ENCODE measurements at regions not wholly inside any gene's neighbourhood (a gene's known extent, or its start where the extent isn't known, plus 50 kb on each side); places are given as distances from the start of the nearest gene placed in this dataset.

DNA sequence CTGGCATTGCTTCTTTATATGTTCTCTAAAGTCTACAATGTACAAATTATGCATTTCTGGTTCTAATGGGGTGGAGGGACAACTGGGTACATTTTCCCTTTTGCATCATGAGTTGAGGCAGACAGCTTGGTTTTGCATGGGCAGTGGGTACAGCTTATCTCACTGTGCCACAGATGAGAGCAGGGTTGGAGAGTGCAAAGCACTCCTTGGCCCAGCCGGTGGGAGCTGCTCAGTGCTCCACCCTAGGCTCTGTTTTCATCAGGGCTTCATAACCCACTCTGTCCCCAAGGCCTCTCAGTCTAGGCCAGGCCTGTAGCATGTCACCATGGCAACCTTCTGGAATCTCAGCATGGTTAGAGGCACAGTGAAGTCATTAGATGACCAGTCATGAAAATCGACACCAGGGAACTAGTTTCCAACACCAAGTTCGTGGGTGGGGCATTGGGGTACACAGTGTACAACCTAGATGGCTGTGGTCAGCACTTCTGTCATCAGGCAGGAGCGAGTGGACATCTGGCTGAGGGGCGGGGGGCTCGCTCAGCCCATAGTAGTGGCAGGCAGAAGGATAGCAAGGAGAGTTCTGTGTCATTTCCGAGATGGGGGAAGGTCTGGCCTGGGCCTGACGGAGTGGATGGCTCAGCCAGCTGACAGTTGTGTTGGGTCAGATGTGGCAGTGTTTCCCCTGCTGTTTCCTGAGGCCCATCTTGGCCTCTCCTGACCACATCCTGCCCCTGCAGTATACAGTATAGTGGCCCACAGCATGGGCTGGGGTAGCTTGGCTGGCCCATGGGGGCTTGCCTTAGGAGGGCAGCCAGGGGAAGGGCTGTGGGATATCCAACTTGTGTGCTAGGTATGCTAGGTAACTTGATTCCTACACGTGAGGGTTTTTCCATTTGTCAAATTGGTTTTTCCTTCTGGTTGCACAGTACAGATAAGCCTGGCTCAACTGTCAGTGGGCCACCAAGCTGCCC is 75.7 kb upstream of the PRR23C start:
- TF ChIP-seq, protein P1, sequence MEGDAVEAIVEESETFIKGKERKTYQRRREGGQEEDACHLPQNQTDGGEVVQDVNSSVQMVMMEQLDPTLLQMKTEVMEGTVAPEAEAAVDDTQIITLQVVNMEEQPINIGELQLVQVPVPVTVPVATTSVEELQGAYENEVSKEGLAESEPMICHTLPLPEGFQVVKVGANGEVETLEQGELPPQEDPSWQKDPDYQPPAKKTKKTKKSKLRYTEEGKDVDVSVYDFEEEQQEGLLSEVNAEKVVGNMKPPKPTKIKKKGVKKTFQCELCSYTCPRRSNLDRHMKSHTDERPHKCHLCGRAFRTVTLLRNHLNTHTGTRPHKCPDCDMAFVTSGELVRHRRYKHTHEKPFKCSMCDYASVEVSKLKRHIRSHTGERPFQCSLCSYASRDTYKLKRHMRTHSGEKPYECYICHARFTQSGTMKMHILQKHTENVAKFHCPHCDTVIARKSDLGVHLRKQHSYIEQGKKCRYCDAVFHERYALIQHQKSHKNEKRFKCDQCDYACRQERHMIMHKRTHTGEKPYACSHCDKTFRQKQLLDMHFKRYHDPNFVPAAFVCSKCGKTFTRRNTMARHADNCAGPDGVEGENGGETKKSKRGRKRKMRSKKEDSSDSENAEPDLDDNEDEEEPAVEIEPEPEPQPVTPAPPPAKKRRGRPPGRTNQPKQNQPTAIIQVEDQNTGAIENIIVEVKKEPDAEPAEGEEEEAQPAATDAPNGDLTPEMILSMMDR (conservative IDR thresholded peaks at IDR 0.05; ENCODE audit: low read depth, low read length), result no peak
- TF ChIP-seq EZH2phosphoT487 (IDR thresholded peaks at IDR 0.05; ENCODE audit: borderline replicate concordance, low read length) (no peak), EZH2 (IDR thresholded peaks at IDR 0.05; ENCODE audit: low read length, unreplicated experiment) (no peak)
